ENCODE measurements at regions not wholly inside any gene's neighbourhood (a gene's known extent, or its start where the extent isn't known, plus 50 kb on each side); places are given as distances from the start of the nearest gene placed in this dataset.
A peak's percentile ranks its signal among the peaks of the same experiment; 100 is the strongest.
"Not testable (repeated sequence)": the region's sequence is repeated elsewhere in the genome, so short reads cannot be mapped to it uniquely, and the experiment has no call there.

- no peak for DNase-seq (ENCODE audit: low spot score)
Measured at GRCh38 chr15:81899730-81900129, 146.1 kb downstream of the MEX3B start.

DNA sequence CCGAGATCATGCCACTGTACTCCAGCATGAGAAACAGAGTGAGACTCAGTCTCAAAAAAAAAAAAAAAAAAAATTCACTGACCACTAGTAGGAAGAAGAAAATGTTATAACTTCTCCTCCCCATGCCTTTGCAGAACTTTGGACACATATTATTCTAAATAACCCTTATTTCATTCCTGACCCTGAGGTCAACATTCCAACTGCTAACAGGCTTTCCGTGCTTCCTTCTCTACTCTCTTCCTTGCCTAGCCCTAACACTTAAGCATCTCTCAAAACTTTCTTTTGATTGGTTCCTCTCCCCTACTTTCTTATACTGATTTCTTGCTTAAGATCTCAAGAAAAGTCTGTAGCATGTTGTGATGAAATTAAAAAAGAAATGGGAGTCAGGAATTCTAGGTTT is 146.8 kb downstream of the MEX3B start:
- no peak for DNase-seq (ENCODE audit: low spot score)

GRCh38 chr15:81897057-81897677 is 148.7 kb downstream of the MEX3B start:
- DNase-seq (ENCODE audit: low spot score), result peak; percentile 54

GRCh38 chr15:81896356-81896755 is 149.5 kb downstream of the MEX3B start:
- no peak for DNase-seq (ENCODE audit: low spot score)

DNA sequence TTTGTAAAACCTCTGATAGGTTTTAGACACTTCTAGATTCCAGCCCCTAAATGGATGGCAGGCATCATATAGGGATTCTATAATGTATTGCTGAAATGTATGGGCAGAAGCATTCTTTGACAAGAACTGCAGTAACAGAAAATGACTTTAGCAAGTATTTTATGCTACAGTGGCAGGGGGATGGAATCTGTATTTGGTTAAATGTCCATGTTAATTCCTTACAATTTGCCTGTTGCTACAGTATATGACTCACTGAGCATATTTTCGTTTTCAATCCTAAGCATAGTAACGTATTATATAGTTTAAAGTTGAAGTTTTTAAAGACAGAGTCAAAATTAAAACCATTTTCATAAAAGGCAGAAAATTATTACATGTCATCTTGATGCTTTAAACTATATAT is 150.1 kb downstream of the MEX3B start:
- no peak for DNase-seq (ENCODE audit: low spot score)

GRCh38 chr15:81894061-81894460 is 151.8 kb downstream of the MEX3B start:
- DNase-seq (ENCODE audit: low spot score), result no peak

DNA sequence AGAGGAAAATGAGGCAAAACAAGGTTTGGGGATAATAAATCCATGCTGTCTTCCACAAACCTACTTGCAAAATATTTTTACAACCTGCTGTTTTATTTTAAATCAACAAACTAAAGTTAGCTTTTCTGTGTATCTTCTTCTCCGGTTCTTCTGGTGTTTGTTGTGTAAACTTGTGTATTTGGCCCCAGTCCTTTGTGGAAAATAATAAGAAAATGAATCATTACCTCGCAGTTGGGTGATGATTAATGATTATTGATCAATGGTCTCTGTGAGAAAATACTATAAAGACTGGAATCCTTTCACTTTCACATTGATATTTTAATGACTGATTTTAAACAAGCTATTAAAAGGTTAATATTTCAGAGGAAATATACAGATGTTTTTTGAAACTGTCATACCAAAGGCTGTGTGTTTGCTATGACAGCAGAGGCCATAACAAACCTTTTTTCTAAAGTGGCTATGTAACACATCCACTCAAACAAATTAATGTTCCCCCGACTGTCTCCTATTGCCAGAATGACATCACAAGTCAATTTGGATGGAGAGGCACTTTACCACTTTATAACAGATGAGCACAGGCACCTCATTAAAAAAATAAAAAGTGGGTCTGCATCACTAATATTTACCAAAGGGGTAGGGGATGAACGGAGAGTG is 152.5 kb downstream of the MEX3B start:
- no peak for DNase-seq (ENCODE audit: low spot score)

DNA sequence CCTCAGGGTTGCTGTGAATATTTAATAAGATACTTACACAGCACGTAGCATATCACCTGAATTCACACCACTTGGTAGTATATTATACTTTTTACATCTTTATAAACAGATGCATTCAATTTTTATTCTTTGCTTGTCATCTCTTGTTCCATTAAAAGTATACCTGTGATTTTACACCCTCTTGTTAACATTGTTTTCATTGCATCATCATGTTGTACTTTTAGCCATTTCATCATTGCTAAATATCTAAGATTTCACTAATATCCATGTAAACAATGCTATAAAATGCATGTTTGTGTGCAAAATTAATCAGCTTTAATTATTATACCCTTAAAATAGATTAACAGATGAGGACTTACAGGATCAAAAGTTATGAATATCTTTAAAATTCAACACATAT is 155.3 kb downstream of the MEX3B start:
- no peak for DNase-seq (ENCODE audit: low spot score)

- DNase-seq (ENCODE audit: low spot score), result no peak
Measured at GRCh38 chr15:81889485-81889881, 156.3 kb downstream of the MEX3B start.

DNA sequence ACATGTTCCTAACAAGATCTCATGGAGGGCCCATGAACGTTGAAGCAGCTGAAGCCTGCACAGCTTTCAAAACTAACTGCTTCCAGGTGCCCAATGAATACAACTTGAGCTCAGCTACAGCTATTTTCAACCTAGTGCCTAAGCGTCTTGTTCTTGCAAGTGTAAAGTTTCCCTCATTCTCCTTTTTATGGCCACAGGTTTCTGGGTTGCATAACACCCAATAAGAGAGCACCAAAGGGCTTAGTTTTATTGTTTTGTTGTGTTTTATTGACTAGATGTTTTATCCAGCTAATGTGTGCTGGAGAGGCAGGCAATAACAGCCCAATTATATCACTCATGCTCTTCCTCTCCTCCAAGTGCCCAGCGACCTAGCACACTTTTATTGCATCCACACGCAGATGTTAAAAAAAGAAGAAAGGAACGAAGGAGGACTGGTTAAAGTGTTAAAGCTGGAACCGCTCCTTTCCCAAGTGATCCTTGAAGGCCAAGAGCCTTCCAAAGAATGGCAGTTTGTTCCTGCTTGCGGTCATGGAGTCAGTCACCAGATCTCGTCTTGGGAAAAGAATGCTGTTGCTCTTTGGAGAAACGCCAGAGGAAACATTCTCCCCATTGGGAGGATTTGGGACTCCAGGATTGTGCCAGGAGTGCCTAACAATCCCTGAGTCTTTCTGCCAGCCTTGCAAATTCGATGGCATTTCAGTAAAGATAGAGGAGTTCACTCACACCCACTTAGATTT is 156.9 kb downstream of the MEX3B start:
- no peak for DNase-seq (ENCODE audit: low spot score)

DNA sequence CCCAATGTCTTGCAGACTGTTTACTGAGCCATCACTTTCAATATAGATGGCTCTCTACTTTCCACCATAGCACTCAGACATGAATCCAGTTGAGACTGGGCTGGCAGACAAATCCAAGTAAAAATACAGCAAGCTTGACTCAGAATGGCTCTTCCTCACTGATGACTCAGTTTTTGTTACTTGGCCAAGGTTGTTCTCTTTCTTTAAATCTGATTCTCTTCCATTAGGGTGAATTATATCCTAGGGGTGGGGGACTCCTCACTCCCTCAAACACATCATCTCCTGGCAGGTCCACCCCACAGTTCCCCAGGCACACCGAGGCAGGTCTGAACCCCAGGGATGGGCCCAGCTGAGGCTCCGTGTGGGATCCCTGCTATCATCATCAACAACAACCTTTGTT is 157.9 kb downstream of the MEX3B start:
- no peak for DNase-seq (ENCODE audit: low spot score)

DNA sequence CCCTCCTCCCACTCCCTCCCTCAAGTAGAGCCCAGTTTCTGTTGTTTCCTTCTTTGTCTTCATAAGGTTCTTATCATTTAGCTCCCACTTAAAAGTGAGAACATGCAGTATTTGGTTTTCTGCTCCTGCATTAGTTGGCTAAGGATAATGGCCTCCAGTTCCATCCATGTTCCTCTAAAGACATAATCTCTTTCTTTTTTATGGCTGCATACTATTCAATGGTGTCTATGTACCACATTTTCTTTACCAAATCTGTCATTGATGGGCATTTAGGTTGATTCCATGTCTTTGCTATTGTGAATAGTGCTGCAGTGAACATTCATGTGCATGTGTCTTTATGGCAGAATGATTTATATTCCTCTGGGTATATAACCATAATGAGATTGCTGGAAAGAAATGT is 158.6 kb downstream of the MEX3B start:
- DNase-seq (ENCODE audit: low spot score), result not testable (repeated sequence)

GRCh38 chr15:81886591-81886990 is 159.2 kb downstream of the MEX3B start:
- DNase-seq (ENCODE audit: low spot score), result no peak

- DNase-seq (ENCODE audit: low spot score), result no peak
Measured at GRCh38 chr15:81886080-81886479, 159.7 kb downstream of the MEX3B start.

- DNase-seq (ENCODE audit: low spot score), result no peak
Measured at GRCh38 chr15:81885135-81885534, 160.7 kb downstream of the MEX3B start.

DNA sequence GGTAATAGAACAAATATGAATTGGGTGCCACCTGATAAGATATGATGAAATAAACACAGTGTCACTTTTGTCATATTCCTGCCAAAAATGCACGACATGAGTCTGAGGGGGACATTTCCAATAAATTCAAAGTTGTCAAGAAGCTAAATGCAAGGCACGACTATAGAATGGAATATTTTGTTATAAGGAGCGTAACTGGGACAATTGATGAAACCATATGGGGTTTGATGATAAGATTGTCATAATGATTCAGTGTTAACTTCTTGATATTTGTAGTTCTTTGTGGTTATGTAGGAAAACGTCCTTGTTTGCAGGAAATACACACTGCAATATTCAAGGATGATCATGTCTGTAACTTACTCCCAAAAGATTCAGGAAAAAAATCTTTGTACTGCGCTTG is 163.3 kb downstream of the MEX3B start:
- DNase-seq (ENCODE audit: low spot score), result no peak

DNA sequence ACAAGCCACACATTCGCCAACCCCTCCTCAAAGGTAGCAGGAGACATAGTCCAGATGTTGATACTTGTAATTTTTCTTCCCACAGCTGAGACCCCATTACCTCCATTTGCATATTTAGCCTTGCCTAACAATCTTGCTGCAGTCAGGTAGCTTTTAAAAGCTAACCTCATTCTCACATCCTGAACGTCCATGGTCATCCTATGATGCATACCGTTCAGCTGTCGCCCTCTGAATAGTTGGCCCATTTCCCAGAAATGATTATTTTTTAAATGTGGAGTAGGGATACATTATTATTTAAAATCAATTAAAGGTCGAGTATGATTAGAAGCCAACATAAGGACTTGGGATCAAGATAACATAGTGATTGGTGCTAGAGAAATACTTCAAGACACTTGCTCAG is 165.0 kb downstream of the MEX3B start:
- no peak for DNase-seq (ENCODE audit: low spot score)

- no peak for DNase-seq (ENCODE audit: low spot score)
Measured at GRCh38 chr15:81880314-81880713, 165.5 kb downstream of the MEX3B start.

GRCh38 chr15:81875717-81876116 is 170.1 kb downstream of the MEX3B start:
- DNase-seq (ENCODE audit: low spot score), result not testable (repeated sequence)

DNA sequence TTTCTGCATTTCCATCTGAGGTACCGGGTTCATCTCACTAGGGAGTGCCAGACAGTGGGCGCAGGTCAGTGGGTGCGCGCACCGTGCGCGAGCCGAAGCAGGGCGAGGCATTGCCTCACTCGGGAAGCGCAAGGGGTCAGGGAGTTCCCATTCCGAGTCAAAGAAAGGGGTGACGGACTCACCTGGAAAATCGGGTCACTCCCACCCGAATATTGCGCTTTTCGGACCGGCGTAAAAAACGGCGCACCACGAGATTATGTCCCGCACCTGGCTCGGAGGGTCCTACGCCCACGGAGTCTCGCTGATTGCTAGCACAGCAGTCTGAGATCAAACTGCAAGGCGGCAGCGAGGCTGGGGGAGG is 175.1 kb downstream of the MEX3B start:
- DNase-seq (ENCODE audit: low spot score), result not testable (repeated sequence)

DNA sequence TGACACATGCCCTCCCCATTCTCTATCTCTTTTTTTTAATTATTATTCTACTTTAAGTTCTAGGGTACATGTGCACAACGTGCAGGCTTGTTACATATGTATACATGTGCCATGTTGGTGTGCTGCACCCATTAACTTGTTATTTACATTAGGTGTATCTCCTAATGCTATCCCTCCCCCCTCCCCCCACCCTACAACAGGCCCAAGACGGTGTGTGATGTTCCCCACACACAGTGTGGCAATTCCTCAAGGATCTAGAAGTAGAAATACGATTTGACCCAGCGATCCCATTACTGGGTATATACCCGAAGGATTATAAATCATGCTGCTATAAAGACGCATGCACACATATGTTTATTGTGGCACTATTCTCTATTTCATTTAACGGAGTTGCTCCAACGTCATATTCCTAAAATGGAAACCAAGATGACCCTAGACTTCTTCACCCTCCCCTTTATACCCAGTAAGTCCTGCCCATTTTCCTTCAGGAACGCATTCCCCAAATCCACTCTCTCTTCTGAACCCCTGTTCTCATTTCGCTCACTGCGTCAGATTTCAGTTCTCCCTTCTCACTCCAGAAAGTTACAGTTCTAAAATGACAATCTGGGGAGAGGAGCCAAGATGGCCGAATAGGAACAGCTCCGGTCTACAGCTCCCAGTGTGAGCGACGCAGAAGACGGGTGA is 175.6 kb downstream of the MEX3B start:
- not testable (repeated sequence) for DNase-seq (ENCODE audit: low spot score)

DNA sequence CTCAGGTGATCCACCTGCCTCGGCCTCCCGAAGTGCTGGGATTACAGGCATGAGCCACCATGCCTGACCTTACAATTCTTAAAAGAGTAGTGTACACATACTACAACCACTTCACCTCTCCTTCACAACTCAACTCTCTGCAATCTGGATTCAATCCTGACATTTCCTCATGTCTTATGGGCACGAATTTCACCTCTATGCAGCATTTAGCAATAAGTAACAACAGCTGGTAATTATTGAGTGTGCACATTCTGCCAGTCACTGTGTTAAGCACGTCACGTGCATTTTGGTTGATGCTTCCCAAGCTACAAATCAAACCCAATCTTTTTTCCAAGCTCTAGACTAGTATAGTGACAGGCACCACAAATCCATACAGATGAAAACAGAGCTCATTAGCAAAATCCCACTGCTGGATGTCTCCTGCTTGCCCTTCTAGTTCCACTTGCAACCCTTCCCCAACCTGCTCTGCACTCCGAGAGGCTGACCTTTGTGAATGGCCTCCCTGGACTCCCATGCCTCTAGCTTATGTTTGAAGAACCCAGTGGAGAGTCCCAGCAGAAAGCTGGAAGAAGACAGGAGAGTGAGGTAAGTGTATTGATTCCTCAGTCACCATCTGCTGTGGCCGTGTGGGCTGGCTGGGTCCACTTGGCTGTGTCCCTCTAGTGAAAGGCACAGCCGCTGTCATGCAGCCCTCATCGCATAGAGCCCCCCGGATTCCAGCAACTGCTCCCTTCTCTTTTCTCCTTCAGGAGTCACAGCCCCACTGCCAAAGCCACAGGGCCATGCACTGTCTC is 176.5 kb downstream of the MEX3B start:
- no peak for DNase-seq (ENCODE audit: low spot score)

All from SW480 (cell line).